ENCODE measurements at regions not wholly inside any gene's neighbourhood (a gene's known extent, or its start where the extent isn't known, plus 50 kb on each side); places are given as distances from the start of the nearest gene placed in this dataset.

- DNase-seq (ENCODE audit: insufficient read length, low spot score), result no peak
- no peak for FAIRE-seq
- no peak for TF ChIP-seq CTCF (IDR thresholded peaks at IDR 0.05; ENCODE audit: insufficient read depth, missing control alignments)
These were observed 55.8 kb upstream of the GALNT9 start for GRCh38 chr12:132384916-132385774.

DNA sequence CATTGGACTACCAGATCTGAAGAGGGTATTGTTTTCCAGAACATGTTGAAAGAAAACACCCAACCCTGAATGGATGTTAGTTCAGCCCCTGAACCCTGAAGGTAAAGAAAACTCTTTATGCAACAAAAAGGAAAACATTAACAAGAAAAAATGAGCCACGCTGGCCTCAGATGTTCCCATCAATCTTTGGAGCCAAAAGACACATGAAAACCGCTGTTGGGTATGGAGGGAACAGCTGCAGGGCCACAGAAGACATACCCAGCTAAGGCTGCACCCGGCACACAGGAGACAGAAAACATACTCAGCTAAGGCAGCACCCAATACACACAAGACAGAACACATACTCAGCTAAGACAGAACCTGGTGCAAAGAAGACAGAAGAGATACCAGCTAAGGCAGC, 51.3 kb upstream of the GALNT9 start:
- no peak for TF ChIP-seq CTCF (IDR thresholded peaks at IDR 0.05; ENCODE audit: insufficient read depth, missing control alignments)
- no peak for FAIRE-seq
- DNase-seq (ENCODE audit: insufficient read length, low spot score), result no peak

- DNase-seq (ENCODE audit: insufficient read length, low spot score) (no peak), FAIRE-seq (no peak)
- TF ChIP-seq CTCF (IDR thresholded peaks at IDR 0.05; ENCODE audit: insufficient read depth, missing control alignments), result no peak
These were observed 50.6 kb upstream of the GALNT9 start for GRCh38 chr12:132379996-132380395.

- no peak for FAIRE-seq
- no peak for DNase-seq (ENCODE audit: insufficient read length, low spot score)
- TF ChIP-seq CTCF (IDR thresholded peaks at IDR 0.05; ENCODE audit: insufficient read depth, missing control alignments), result no peak
These were observed 50.2 kb upstream of the GALNT9 start for GRCh38 chr12:132379576-132379975.

All from D721Med (cell line).